NCI-H146 (cell line): ENCODE measurements at regions not wholly inside any gene's neighbourhood (a gene's known extent, or its start where the extent isn't known, plus 50 kb on each side); places are given as distances from the start of the nearest gene placed in this dataset.

ENCODE experiments used
- DNase-seq: peaks from one replicate; lab custom pipeline; 2025; lab: John Stamatoyannopoulos, UW

DNA sequence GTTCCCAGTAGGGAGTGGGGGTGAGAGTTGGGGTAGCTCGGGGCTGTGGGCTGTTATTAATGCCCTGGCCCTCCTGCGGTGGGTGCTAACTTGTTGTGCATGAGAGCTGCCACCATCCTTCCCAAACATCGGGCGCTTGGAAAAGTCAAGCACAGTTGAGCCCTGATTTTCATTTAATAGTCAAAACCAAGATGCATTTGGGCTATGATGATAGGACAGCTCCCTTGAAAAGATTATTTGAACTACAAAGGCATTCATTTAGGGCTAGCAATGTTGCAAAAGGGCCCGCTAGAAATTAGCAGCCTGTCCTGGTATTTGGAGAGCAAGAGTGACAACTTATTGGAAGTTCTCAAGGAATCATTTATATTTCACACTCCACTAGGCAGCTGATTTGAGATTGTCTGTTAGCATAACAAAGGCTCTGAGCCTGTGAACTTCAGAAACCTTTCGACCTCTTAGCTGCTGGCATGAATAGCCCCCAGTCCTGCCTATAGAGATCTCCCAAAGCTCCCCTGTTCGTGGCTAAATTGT, 128.2 kb upstream of the TMEM161B start:
- no peak for DNase-seq

DNA sequence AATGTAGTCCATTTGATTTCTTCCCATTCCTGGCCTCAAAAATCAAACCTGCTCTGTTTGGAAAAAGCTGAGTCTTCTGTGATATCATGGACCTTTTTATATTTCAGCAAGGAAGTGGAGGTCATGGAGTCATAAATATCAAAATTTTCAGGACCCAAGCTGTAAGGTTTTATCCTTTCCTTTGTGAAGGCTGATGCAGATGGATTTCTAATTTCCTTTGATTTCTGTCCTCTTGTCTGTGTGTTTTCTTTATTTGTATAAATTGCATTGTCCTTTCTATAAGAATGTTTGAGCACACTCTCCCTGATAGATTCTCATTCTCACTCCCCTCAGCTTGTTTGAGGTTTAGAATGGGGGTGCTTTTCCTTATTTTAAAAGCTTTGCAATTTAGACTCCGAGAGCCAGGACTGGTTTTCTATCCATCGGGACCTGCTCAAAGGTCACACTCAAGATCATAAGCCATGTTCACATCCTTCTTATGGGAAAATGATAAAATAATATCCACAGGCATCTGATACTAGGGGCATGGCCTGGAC, 127.4 kb upstream of the TMEM161B start:
- no peak for DNase-seq

DNA sequence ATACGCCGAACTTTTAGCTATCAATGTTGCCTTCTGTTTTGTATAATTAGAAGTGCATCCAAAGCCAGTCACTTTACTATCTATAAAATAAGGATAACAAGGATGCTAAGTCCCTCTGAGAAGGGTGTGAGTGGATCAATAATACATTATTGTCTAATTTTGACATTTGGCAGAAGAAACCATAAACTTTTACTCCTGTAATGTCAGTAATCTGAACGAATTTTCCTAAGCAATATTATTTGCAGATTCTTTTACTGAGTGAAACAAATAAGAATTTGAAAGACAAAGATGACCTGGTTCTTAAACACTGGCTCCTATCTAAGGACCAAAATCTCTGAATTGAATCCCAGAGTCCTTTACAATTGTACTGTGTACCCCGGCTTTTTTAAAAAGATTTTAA, 126.6 kb upstream of the TMEM161B start:
- no peak for DNase-seq

DNA sequence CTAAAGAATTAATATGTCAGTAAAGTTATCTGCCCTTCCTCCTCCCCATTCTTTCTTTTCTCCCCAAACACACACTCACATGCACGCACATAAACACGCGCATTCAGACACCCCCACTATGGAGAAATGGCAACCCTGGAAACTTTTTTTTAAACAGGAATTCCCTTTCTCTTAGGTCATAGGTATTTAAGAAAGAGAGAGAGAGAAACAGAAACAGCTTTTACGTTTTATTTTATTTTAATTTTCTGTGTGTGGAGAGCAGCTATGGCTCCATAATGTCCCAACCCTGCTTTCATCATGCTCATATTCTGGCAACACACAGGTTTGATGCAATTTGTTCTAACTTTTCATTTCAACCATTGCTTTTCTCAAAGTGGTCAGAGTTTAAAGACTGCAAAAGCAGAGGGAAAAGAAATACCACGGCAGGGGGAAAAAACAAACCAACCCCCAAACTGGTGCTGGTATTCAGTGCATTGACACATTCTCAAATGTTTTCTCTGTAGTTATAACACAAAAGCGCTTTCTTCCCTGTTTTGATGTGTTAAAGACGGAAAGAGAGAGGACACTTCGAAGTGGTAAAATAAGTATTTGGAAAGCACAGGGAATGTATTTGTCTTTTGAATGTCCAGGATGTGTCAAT, 126.0 kb upstream of the TMEM161B start:
- DNase-seq, result no peak

DNA sequence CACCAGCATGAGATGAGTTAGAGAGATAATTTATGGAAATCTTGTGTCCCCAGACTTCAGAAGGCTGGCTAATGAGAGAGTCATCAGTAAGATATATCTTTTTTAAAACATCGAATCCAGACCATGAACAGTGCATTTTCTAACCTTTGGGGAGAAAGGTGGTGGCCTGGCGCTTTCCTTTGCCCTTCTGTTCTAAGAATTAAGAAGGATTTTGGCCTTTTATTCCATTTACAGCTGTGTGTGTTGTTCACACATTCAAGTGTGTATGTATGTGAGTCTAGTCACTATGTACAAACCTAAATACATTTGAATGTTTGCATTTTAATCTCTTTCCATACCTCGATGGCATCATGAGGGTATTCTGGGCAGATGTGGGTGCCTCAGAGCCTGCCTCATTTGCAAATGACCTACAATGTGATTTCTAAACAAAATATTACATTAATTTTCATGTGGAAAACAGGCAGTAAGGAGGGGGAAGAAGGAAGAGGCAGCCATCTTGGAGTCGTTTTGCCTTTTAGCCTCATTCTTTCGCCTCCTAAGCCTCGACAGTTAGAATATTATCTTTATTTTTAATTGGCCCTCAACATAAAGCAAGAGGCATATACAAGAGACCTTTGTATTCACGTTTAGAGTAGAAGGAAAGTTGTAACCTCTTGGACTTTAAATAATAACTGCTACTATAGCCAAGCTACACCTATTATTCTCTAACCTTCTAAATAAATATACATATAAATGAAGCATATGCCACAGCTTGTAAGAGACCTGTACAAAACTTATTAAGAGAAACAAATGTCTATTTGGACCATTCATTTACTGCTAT, 125.3 kb upstream of the TMEM161B start:
- DNase-seq, result no peak

DNA sequence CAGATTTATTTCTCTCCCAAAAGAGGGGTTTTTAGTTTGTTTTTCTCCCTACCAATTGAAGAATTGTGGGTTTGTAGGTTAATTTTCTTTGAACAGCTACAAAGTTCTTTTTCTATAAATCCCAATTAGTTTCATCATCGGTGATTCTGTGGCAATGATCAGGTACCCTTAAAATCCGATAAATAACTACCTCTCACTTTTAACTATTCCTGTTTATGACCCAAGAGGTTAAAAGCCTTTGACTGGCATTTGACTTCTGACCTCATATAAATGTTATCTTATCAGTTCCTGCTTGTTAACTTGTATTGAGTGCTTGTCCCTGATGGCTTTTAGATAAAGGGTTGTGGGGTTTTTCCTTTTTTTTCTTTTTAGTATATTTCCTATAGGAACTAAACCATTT, 124.4 kb upstream of the TMEM161B start:
- DNase-seq, result no peak

DNA sequence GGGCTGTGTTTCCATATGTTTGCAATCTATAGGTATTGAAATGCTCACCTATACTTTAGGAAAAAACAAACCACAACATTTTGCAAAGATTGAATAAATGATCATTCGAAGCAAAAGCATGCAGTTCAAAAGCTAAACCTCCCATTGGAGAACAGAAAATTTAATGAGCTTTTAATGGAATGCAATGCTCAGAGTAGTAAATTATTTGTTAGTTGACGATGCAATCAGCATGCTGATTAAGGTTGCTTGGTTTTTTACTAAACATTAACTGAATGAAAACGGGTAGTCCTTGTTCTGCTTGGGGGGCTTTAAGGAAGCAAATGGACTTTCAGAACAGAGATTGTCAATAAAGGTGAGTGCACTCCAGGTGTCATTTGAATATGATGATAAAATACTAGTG, 123.3 kb upstream of the TMEM161B start:
- no peak for DNase-seq

DNA sequence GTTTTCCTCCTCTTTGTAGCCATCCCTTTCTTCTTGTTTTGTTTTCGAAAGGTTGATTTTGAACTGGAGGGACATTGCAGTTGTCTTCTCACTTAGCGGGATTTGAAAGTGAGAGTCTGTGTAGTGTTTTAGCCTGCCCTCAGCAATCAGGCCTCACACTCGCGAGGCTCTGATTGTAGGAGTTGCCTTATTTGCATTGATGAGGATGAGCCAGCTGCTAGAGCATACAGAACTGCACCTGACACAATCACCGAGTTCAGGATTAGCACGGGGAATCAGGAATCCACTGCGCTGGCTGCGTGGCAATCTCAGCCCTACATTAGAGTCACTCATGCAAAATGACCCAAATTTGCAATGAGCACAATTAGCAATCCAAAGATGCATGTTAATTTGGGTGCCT, 122.5 kb upstream of the TMEM161B start:
- no peak for DNase-seq

DNA sequence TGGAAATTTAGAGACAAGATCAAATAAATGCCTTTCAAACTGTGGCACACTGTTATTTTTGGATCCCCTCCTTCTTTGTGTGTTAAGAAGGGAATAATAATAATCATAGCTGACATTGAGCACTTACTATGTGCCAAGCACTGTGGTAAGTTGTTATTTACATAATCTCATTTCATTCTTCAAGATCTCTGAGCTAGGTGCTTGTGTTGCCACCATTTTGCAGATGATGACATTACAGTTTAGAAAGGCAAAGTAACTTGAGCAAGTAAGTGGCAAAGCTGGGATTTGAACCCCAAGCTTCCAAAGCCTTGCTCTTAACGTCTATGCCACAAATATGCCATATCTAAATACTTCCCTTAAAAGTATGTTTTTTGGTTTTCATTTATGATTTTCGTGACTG, 121.8 kb upstream of the TMEM161B start:
- no peak for DNase-seq

DNA sequence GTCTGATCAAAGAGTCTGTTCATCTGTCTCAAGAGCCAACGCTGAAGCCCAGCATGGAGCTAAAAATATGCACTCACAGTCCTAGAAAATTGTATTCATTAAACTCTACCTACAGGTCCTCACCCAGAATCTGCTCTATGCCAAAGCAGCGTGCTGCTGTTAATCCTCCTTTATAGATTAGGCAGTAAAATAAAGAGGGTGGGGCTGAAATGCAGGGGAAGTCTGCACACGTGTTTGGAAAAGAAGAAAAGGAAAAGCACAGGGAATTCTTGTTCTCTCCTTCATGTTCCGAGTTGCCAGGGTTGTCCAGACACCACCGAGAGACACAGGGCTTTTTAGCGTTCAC, 121.4 kb upstream of the TMEM161B start:
- DNase-seq, result no peak

DNA sequence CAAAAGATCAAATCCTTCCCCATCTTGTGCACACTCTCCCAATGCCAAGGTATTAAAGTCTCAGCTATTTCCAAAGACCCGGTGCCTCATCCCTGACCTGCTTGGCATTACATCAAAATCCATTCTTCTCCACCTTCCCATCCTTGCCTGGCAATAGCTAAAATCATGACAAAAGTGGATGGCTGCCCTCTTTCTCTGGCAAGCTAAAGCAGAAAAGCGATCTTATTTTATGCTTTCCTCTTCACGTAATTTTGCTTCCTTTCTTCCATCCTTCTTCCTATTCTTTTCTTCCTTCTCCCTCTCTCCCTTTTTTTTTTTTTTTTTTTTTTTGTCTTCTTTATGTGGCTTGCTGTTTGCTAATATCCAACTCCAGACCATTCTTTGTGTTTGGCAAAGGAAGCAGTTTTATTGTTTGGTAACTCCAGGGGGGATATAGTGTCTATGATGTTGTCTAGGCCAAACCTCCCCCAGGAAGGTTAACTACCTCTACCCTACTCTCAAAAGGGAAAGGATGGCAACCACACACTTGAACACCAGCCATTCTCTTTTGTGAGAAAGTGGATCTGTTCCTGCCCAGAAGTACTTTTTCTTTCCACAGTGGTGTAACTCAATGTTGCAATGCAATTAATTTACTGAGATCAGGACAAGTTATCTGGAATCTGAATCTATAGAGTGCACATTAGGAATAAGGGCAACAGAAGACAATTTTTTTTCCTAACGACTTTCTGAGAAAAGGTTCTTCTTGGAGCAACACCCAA, 120.9 kb upstream of the TMEM161B start:
- no peak for DNase-seq

DNA sequence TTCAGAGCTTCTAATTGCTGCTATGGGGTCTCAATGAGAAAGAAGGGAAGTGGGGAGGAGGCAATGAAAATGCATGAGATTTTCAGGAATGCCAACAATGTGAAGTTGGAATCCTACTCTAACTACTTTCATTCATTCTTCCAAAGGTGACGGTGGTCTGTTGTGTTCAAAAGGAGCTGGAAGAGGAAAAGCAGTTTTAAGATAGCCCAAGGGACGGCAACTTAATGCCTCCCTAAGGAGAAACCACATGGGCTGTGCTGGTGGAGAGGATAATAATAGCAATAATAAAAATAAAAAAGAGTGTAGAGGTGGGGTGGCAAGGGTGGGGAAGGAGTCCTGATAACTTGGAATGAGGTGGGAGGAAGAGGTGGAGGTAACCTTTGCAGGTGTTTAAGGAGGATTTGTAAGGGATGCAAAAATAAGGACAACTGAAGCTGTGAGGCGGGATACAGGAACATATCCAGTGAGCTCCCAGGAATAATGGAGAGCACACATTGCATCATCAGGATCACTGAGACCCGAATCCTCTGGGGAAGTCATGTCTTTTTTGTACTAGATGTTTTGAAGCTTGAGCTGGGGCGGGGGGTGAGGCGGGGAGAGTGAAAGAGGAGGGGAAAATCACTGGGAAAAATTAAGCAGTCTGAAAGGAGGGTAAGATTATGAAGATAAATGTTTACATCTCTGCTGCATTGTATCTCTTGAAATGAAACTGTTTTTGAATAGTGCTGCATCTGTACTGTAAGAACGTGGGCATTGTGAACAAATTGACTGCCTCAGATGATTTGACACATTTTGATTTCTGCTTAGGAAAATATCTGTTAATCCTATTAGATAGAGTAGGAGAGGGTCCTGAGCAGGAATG, 120.1 kb upstream of the TMEM161B start:
- no peak for DNase-seq

DNA sequence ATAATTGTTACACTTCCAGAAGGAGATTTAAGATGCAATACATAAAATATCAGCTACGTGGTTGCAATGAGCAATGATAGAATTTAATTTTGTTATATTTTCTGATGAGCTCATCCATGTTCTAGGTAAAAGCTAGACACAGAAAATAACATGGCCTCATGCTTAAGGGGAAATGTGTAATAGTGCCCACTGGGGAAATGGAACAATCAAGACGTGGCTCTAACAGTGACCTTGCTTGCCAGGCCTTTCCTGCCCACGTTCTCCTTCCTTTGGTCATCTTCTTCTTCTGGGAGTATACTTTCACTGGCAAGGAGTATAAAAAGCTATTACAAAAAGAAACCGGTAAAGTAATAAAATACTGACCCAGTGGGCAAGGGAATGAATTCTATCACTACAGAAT, 116.2 kb upstream of the TMEM161B start:
- no peak for DNase-seq

DNA sequence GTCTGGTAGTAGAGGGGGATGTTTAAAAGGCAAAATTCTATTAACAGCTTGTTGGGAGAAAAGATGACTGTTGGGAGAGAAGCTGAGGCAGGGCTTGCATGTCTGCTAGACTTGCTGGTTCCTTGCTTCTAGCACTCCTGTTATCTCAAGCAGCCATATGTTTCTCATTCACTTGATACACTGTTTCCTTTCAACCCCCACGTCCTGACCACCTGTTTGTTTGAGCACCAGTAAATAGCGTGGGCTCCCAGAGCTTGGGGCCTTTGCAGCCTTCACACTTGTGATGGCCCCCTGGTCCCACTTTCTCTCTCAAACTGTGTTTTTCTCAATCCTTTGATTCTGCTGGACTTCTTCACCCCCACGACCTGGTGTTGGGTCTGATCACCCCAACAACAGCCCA, 111.7 kb upstream of the TMEM161B start:
- DNase-seq, result no peak

DNA sequence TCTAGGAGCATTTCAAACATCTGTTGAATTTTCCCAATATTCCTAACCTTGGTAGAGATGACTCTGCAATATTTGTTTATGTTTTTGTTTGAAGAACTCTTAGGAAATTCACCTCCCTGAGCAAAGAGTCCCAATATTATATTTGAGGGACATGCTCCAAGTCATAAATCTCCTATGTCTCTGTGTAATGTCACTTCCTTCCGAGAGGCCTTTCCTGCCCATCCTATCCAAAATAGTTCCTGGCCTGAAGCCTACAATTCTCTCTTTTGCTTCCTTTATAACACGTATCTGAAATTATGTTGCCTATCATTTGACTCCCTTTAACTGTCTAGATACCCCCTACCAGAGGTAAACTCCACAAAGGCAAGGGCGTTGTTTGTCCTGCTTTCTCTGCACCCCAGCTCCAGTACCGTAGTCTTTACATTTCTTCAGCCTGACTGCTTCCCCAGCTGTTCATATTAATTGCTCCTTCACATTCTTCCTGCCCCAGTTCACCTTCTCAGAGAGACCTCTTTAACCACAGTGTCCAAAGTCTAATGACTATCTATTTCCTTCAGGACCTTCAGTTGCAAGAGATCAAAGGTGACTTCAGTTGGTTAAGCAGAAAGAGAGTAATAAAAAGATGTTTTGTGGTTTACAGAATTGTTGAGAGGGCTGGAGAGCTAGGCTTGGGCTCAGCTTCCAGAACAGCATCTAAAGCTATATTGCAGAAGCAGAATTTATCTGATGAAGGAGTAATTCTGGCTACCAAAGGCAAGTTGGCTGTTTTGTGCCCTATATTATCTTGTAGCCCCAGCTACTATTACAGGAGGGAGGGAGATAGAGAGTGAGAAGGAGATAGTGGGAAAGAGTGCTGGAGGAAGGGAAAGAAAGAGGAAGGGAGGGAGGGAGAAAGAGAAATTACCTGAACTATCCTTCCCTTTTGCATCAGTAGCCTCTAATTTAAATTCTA, 109.3 kb upstream of the TMEM161B start:
- DNase-seq, result no peak

DNA sequence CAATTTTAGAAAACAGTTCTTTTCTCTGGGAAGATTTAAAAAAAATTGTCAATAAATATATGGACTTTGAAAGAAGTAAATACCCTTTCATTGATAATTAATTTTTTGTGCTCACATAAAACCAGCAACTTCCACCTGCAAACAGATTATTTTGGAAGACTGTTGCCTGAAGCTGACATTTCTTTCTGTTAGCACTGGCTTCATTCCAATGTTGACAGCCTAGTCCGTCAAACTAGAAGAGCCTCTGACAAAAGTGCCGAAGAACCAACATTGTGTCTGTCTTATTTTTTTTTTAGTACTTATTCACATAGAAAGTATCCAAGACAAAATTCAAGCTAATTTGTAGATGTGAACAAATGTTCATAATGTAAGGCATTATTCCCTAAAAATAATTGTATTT, 108.6 kb upstream of the TMEM161B start:
- no peak for DNase-seq

DNA sequence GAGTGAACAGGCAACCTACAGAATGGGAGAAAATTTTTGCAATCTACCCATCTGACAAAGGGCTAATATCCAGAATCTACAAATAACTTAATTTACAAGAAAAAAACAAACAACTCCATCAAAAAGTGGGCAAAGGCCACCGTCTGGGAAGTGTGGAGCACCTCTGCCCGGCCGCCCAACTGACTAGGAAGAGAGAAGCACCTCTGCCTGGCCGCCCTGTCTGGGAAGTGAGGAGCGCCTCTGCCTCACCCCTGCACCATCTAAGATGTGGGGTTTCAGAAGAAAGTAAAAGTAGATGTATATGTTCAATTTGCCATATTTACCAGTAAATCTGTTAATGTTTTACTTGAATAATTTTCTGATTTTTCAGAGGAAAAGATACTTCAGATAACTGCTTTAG, 108.1 kb upstream of the TMEM161B start:
- DNase-seq, result no peak

DNA sequence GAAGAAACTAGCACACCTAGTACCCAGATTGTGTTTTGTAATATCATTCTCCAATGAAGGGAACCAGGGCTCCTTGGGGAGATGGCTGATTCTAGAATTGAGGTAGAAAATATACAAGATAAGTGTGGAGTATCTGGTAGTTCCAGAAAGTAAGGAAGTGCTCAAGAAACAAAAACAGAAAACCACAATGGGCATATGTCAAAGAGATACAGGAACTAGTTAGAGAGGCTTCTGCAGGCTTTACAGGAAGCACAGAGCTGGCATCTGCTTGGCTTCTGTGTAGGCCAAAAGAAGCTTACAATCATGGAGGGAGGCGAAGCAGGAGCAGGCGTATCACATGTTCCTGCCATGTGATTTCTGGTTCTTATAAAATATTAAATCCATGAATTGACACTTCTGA, 105.7 kb upstream of the TMEM161B start:
- DNase-seq, result no peak

DNA sequence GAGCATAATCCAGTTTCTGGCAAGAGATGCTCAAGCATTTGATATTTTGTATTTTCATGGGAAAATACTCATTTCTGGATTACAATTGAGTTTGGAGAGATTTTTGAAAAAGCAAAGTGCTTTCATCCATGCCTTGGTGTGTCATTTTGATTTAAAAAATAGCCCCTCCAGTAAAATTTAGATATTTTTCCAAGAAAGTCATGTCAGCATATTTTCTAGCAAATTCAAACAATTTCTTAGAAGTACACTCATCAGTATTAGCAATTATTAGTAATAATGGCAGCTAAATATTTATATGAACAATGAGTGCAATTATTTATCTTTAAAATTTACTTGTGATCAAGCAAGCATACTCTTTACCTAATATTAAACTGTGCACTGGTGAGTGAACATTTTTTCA, 102.2 kb upstream of the TMEM161B start:
- DNase-seq, result no peak

DNA sequence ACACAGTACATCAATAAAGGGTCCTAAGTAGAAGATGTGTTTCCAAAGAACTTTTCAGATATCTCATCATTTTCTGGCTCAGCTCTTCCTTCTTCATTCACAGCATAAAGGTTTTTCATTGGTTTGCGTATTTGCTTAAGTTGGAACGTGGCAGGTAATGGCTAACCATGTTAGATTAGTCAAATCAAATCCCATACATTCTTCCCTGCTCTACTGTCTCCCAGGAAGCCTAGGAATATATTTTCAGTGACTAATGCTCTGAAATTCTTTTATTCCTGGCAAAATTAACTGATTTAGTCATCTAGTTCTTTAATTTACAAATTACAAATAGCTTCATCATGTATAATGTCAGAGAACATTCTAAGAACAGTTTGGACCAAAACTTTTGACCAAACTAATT, 99.6 kb upstream of the TMEM161B start:
- no peak for DNase-seq

DNA sequence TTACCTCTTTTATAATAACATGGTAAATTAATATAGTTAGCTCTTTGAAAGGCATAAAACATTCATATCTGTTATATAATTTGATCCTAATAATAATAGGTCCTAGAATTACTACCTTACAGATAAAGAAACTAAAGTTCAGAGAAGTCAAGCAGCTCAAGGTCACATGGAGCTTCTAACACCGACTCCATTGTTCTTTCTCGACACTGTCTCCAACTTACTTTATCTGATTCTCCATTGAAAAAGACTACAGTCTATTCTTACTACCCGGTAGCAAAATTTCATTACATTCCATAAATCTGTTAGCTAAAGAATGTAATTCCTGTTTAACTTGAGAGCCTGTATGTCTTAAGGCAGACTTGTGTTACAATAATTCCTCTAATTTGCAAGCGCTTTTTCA, 96.3 kb upstream of the TMEM161B start:
- DNase-seq, result no peak
